ENCODE measurements at regions not wholly inside any gene's neighbourhood (a gene's known extent, or its start where the extent isn't known, plus 50 kb on each side); places are given as distances from the start of the nearest gene placed in this dataset.

DNA sequence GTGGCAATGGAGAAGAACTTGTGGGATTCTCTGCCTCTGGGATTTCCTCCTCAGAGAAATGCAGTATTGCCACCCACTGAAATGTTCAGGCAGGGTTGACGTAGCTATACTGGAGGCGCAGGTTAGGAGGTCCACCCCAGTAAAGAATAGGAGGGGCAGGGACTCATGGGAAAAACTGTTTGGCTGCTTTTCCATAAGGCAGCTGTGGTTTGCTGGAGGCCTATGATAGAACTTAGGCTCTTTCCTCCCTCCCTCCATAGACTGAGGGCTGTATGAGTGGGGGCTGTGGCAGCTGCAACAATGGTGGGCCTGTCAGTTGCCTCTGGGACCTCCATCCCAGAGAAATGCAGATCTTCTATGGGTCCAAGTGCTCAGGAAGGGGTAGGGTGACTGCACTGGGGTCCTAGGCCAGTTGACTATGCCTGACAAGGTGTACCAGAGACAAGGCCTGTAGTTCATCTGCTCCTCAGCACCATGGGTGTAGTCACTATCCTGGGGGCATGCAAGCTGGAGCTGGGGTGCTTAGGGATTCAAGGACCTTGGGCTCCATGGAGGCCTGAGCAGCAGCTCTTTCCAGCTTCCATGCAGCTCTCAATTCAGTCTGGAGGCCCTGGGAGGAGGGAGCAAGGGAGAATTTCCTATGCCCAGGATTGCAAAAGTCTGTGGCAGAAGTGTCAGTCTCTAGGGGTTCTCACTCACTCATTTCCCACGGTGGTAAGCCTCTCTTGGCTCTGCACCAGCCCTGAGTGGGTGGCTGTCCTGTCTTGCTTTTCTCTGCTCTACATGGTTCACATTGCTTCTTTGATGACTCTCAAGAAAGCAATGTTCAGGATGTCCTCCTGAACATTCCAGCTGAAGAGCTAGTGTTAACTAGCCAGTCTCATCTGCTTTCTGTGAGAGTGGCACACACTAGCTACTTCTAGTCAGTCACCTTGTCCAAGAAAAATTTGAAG is 353.0 kb downstream of the IDS start (continued):
- TF ChIP-seq, protein P1, sequence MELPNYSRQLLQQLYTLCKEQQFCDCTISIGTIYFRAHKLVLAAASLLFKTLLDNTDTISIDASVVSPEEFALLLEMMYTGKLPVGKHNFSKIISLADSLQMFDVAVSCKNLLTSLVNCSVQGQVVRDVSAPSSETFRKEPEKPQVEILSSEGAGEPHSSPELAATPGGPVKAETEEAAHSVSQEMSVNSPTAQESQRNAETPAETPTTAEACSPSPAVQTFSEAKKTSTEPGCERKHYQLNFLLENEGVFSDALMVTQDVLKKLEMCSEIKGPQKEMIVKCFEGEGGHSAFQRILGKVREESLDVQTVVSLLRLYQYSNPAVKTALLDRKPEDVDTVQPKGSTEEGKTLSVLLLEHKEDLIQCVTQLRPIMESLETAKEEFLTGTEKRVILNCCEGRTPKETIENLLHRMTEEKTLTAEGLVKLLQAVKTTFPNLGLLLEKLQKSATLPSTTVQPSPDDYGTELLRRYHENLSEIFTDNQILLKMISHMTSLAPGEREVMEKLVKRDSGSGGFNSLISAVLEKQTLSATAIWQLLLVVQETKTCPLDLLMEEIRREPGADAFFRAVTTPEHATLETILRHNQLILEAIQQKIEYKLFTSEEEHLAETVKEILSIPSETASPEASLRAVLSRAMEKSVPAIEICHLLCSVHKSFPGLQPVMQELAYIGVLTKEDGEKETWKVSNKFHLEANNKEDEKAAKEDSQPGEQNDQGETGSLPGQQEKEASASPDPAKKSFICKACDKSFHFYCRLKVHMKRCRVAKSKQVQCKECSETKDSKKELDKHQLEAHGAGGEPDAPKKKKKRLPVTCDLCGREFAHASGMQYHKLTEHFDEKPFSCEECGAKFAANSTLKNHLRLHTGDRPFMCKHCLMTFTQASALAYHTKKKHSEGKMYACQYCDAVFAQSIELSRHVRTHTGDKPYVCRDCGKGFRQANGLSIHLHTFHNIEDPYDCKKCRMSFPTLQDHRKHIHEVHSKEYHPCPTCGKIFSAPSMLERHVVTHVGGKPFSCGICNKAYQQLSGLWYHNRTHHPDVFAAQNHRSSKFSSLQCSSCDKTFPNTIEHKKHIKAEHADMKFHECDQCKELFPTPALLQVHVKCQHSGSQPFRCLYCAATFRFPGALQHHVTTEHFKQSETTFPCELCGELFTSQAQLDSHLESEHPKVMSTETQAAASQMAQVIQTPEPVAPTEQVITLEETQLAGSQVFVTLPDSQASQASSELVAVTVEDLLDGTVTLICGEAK (IDR thresholded peaks at IDR 0.05; ENCODE audit: borderline replicate concordance), result no peak
- TF ChIP-seq TCF12 (IDR thresholded peaks at IDR 0.05; ENCODE audit: low read depth, low read length) (peak; percentile 49; the same call in 1 of the 2 replicates), RELA (IDR thresholded peaks at IDR 0.05; ENCODE audit: borderline replicate concordance, partially characterized antibody) (no peak), LARP7 (IDR thresholded peaks at IDR 0.05) (no peak), BMI1 (IDR thresholded peaks at IDR 0.05; ENCODE audit: borderline replicate concordance) (no peak), MEF2B (IDR thresholded peaks at IDR 0.05; ENCODE audit: partially characterized antibody, poor library complexity, severe bottlenecking) (peak; percentile 95), EGR1 (IDR thresholded peaks at IDR 0.05; ENCODE audit: borderline replicate concordance in 1 of 2, low read depth in 2 of 2, low read length in 2 of 2) (peak in 1 of 2 experiments; percentile 23; a peak in 1 of 3 replicates), PAX5 (IDR thresholded peaks at IDR 0.05; ENCODE audit: borderline replicate concordance, low read depth, low read length) (no peak), RB1 (IDR thresholded peaks at IDR 0.05; ENCODE audit: borderline replicate concordance) (no peak), STAT3 (IDR thresholded peaks at IDR 0.05; ENCODE audit: low read depth, low read length) (no peak), SREBF1 (IDR thresholded peaks at IDR 0.05; ENCODE audit: low read length) (no peak), SPI1 (IDR thresholded peaks at IDR 0.05; ENCODE audit: borderline replicate concordance, insufficient read depth, low read depth, low read length) (no peak), DPF2 (IDR thresholded peaks at IDR 0.05) (0 out of 2 replicates have a peak, but pooled peaks have one; percentile 21), SMAD1 (IDR thresholded peaks at IDR 0.05; ENCODE audit: low read depth, partially characterized antibody) (peak; percentile 81)
- TF ChIP-seq, protein P2, sequence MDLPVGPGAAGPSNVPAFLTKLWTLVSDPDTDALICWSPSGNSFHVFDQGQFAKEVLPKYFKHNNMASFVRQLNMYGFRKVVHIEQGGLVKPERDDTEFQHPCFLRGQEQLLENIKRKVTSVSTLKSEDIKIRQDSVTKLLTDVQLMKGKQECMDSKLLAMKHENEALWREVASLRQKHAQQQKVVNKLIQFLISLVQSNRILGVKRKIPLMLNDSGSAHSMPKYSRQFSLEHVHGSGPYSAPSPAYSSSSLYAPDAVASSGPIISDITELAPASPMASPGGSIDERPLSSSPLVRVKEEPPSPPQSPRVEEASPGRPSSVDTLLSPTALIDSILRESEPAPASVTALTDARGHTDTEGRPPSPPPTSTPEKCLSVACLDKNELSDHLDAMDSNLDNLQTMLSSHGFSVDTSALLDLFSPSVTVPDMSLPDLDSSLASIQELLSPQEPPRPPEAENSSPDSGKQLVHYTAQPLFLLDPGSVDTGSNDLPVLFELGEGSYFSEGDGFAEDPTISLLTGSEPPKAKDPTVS (IDR thresholded peaks at IDR 0.05; ENCODE audit: low read depth, low read length), result no peak
- TF ChIP-seq, protein P3, sequence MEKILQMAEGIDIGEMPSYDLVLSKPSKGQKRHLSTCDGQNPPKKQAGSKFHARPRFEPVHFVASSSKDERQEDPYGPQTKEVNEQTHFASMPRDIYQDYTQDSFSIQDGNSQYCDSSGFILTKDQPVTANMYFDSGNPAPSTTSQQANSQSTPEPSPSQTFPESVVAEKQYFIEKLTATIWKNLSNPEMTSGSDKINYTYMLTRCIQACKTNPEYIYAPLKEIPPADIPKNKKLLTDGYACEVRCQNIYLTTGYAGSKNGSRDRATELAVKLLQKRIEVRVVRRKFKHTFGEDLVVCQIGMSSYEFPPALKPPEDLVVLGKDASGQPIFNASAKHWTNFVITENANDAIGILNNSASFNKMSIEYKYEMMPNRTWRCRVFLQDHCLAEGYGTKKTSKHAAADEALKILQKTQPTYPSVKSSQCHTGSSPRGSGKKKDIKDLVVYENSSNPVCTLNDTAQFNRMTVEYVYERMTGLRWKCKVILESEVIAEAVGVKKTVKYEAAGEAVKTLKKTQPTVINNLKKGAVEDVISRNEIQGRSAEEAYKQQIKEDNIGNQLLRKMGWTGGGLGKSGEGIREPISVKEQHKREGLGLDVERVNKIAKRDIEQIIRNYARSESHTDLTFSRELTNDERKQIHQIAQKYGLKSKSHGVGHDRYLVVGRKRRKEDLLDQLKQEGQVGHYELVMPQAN (conservative IDR thresholded peaks at IDR 0.05), result no peak
- TF ChIP-seq, protein P4, sequence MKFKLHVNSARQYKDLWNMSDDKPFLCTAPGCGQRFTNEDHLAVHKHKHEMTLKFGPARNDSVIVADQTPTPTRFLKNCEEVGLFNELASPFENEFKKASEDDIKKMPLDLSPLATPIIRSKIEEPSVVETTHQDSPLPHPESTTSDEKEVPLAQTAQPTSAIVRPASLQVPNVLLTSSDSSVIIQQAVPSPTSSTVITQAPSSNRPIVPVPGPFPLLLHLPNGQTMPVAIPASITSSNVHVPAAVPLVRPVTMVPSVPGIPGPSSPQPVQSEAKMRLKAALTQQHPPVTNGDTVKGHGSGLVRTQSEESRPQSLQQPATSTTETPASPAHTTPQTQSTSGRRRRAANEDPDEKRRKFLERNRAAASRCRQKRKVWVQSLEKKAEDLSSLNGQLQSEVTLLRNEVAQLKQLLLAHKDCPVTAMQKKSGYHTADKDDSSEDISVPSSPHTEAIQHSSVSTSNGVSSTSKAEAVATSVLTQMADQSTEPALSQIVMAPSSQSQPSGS (IDR thresholded peaks at IDR 0.05; ENCODE audit: low read length), result peak; percentile 53; the same call in 1 of the 2 replicates
- TF ChIP-seq, protein P5, sequence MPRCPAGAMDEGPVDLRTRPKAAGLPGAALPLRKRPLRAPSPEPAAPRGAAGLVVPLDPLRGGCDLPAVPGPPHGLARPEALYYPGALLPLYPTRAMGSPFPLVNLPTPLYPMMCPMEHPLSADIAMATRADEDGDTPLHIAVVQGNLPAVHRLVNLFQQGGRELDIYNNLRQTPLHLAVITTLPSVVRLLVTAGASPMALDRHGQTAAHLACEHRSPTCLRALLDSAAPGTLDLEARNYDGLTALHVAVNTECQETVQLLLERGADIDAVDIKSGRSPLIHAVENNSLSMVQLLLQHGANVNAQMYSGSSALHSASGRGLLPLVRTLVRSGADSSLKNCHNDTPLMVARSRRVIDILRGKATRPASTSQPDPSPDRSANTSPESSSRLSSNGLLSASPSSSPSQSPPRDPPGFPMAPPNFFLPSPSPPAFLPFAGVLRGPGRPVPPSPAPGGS (IDR thresholded peaks at IDR 0.05; ENCODE audit: borderline replicate concordance, insufficient read depth, low read depth, low read length, poor library complexity, severe bottlenecking), result peak; percentile 90

All from GM12878 (cell line).